Vagina (tissue), 2 donors: ENCODE measurements at regions not wholly inside any gene's neighbourhood (a gene's known extent, or its start where the extent isn't known, plus 50 kb on each side); places are given as distances from the start of the nearest gene placed in this dataset.

ENCODE experiments used
- DNase-seq, 2 donors: peaks; one replicate each; pipeline ENCODE4 v3.0.0-alpha.2; 2017; ENCODE audit errors: extremely low spot score in 2 of 2
- H3K27ac ChIP-seq: fragments of 200-600 bp; sonication (generic); one replicate; pipeline ENCODE4 v1.5.1; 2019
- H3K27me3 ChIP-seq: fragments of 200-600 bp; sonication (generic); one replicate; pipeline ENCODE4 v1.5.1; 2019
- H3K36me3 ChIP-seq, 2 donors: fragments of 200-600 bp; sonication (generic); one replicate each; pipeline ENCODE4 v1.5.1; 2017 to 2019
- H3K4me1 ChIP-seq: fragments of 200-600 bp; sonication (generic); one replicate; pipeline ENCODE4 v1.5.1; 2019
- H3K4me3 ChIP-seq, 2 donors: fragments of 200-600 bp; sonication (generic); 1 replicate in 1 of 2; 2 replicates in 1 of 2; pipeline ENCODE4 v1.5.1; 2016 to 2019
- H3K9me3 ChIP-seq: fragments of 200-600 bp; sonication (generic); one replicate; pipeline ENCODE4 v1.5.1; 2019
- POLR2A ChIP-seq, 2 donors: fragments of 450-650 bp; IDR thresholded peaks; one replicate each; pipeline ENCODE4 v1.6.1; 2017; ENCODE audit warnings: antibody characterized with exemption in 2 of 2, mild to moderate bottlenecking in 2 of 2, moderate library complexity in 2 of 2
- POLR2AphosphoS5 ChIP-seq, 2 donors: sonication (generic); formaldehyde crosslinking; IDR thresholded peaks; one replicate each; pipeline ENCODE4 v1.9.0; 2017; ENCODE audit warnings: antibody characterized with exemption in 2 of 2, mild to moderate bottlenecking in 2 of 2, low read depth in 1 of 2; ENCODE audit not compliant: insufficient read depth in 1 of 2
- intact Hi-C: fragments of 100-400 bp; cut with DNase I; formaldehyde crosslinking; loops from one replicate; pipeline ENCODE4 v1.15.1; 2023
- TF ChIP-seq, protein P1 (sequence below), 3 experiments: fragments of 450-650 bp in 2 of 3; fragments of 200-600 bp in 1 of 3; sonication (generic) in 1 of 3; IDR thresholded peaks; one replicate each; pipeline ENCODE4 v1.5.1; 2017 to 2019; ENCODE audit warnings: antibody characterized with exemption in 3 of 3, mild to moderate bottlenecking in 2 of 3, moderate library complexity in 2 of 3

GRCh38 chr18:4789506-4789905 lies 334.4 kb upstream of the DLGAP1 start:
- no peak for DNase-seq
- TF ChIP-seq POLR2A (IDR thresholded peaks at IDR 0.05): no peak
- TF ChIP-seq POLR2AphosphoS5 (IDR thresholded peaks at IDR 0.05; ENCODE audit: insufficient read depth in 1 of 2, low read depth in 1 of 2): no peak
- TF ChIP-seq, protein P1, sequence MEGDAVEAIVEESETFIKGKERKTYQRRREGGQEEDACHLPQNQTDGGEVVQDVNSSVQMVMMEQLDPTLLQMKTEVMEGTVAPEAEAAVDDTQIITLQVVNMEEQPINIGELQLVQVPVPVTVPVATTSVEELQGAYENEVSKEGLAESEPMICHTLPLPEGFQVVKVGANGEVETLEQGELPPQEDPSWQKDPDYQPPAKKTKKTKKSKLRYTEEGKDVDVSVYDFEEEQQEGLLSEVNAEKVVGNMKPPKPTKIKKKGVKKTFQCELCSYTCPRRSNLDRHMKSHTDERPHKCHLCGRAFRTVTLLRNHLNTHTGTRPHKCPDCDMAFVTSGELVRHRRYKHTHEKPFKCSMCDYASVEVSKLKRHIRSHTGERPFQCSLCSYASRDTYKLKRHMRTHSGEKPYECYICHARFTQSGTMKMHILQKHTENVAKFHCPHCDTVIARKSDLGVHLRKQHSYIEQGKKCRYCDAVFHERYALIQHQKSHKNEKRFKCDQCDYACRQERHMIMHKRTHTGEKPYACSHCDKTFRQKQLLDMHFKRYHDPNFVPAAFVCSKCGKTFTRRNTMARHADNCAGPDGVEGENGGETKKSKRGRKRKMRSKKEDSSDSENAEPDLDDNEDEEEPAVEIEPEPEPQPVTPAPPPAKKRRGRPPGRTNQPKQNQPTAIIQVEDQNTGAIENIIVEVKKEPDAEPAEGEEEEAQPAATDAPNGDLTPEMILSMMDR (IDR thresholded peaks at IDR 0.05): no peak
- intact Hi-C loops: no loop called here
- Histone ChIP-seq H3K27me3 (no peaks in the 10 kb centered on the region), H3K27ac (no peak overlapping the region), H3K36me3 (no peaks in the 10 kb centered on the region), H3K4me3 (no peak overlapping the region), H3K4me1 (no peaks in the 10 kb centered on the region), H3K9me3 (no peaks in the 10 kb centered on the region)

DNA sequence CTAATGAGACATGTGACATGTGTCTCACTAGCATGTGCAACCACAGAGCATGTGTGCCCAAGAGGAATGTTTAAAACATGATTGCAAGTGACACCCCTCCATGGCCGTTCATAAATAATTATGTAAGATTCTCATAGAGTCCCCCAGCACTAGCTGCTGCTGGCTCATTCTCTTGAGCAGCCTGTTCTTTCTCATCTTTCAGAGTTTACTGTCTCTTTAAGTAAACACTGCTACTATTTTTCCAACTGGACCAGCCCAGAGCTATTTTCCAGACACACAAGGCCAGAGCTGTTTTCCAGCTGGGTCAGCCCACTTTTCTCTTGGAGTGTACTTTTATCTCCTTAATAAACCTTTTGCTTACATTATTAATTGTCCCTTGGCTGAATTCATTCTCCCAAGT lies 326.8 kb upstream of the DLGAP1 start:
- no peaks in the 10 kb centered on the region for H3K9me3 ChIP-seq
- no peaks in the 10 kb centered on the region for H3K36me3 ChIP-seq

GRCh38 chr18:4765401-4765800 lies 310.3 kb upstream of the DLGAP1 start:
- Histone ChIP-seq H3K27me3 (no peaks in the 10 kb centered on the region), H3K4me3 (no peak overlapping the region), H3K4me1 (no peaks in the 10 kb centered on the region), H3K36me3 (no peaks in the 10 kb centered on the region), H3K9me3 (no peaks in the 10 kb centered on the region), H3K27ac (no peak overlapping the region)
- DNase-seq: no peak
- intact Hi-C loops: no loop called here
- TF ChIP-seq, protein P1 (IDR thresholded peaks at IDR 0.05): no peak
- no peak for TF ChIP-seq POLR2A (IDR thresholded peaks at IDR 0.05)
- TF ChIP-seq POLR2AphosphoS5 (IDR thresholded peaks at IDR 0.05; ENCODE audit: insufficient read depth in 1 of 2, low read depth in 1 of 2): no peak

More for the DNA sequence above, 326.8 kb upstream of the DLGAP1 start:
- H3K4me1 ChIP-seq: no peaks in the 10 kb centered on the region
- no peak overlapping the region for H3K27ac ChIP-seq
- no peak for DNase-seq
- H3K4me3 ChIP-seq: no peak overlapping the region
- TF ChIP-seq POLR2AphosphoS5 (IDR thresholded peaks at IDR 0.05; ENCODE audit: insufficient read depth in 1 of 2, low read depth in 1 of 2) (no peak), POLR2A (IDR thresholded peaks at IDR 0.05) (no peak)
- TF ChIP-seq, protein P1 (IDR thresholded peaks at IDR 0.05): no peak
- no peaks in the 10 kb centered on the region for H3K27me3 ChIP-seq
- intact Hi-C loops: no loop called here

- Histone ChIP-seq H3K4me3 (no peak overlapping the region), H3K27ac (no peak overlapping the region), H3K36me3 (no peaks in the 10 kb centered on the region), H3K9me3 (no peaks in the 10 kb centered on the region), H3K27me3 (no peaks in the 10 kb centered on the region), H3K4me1 (no peaks in the 10 kb centered on the region)
- DNase-seq: no peak
- intact Hi-C loops: no loop called here
- TF ChIP-seq, protein P1 (IDR thresholded peaks at IDR 0.05): no peak
Measured at GRCh38 chr18:4762330-4762729, 307.2 kb upstream of the DLGAP1 start.

DNA sequence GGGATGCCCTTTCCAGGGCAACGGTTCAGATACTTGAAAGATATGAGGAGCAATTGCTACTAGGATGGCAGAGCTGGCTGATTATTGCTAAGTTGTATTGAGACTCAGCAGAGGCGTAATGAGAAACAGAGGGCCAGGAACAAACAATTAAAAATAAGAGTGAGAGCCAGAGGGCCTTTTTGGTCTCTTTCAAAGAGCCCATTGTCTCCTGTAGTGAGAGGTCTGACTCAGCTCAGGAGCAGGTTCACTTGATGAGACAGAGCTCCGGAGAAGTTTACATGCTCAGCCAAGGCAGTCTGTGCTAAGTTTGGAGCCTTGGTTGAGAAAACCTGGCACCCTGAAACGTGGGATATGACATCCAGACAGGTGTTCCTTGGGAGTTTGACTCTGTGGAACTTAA lies 303.9 kb upstream of the DLGAP1 start:
- TF ChIP-seq POLR2AphosphoS5 (IDR thresholded peaks at IDR 0.05; ENCODE audit: insufficient read depth in 1 of 2, low read depth in 1 of 2) (no peak), POLR2A (IDR thresholded peaks at IDR 0.05) (no peak)
- TF ChIP-seq, protein P1 (IDR thresholded peaks at IDR 0.05): no peak
- H3K4me1 ChIP-seq: no peaks in the 10 kb centered on the region
- DNase-seq: no peak
- H3K4me3 ChIP-seq: no peak overlapping the region
- intact Hi-C loops: no loop called here
- H3K9me3 ChIP-seq: no peaks in the 10 kb centered on the region
- H3K27ac ChIP-seq: no peak overlapping the region
- H3K36me3 ChIP-seq: no peaks in the 10 kb centered on the region
- H3K27me3 ChIP-seq: no peaks in the 10 kb centered on the region
